Lung (tissue), 11 donors: ENCODE measurements at regions not wholly inside any gene's neighbourhood (a gene's known extent, or its start where the extent isn't known, plus 50 kb on each side); places are given as distances from the start of the nearest gene placed in this dataset.

ENCODE experiments used
- ATAC-seq: fragments of 200-7000 bp; cut with Tn5 transposase; one replicate; pipeline ENCODE4 v1.9.1; 2020; ENCODE audit warnings: moderate number of reproducible peaks; ENCODE audit not compliant: insufficient read depth, low FRiP score
- DNase-seq, 3 donors: peaks; one replicate each; pipeline ENCODE4 v3.0.0-alpha.2; 2013 to 2017
- H3K27ac ChIP-seq, 2 donors: one replicate each; pipeline ENCODE4 v1.5.1; 2013; ENCODE audit warnings: mild to moderate bottlenecking in 2 of 2, moderate library complexity in 2 of 2, control low read depth in 1 of 2, inconsistent platforms in 1 of 2, low read depth in 1 of 2, low read length in 1 of 2
- H3K27me3 ChIP-seq, 3 donors: one replicate each; pipeline ENCODE4 v1.5.1; 2013; ENCODE audit warnings: low read length in 2 of 3; ENCODE audit not compliant: control insufficient read depth in 3 of 3, insufficient read depth in 3 of 3
- H3K36me3 ChIP-seq, 4 donors: one replicate each; pipeline ENCODE4 v1.5.1; 2013; ENCODE audit warnings: low read length in 4 of 4, mild to moderate bottlenecking in 1 of 4, moderate library complexity in 1 of 4; ENCODE audit not compliant: control insufficient read depth in 4 of 4, insufficient read depth in 4 of 4
- H3K4me1 ChIP-seq, 5 donors: one replicate each; pipeline ENCODE4 v1.5.1; 2013; ENCODE audit warnings: low read length in 5 of 5, mild to moderate bottlenecking in 2 of 5, moderate library complexity in 1 of 5; ENCODE audit not compliant: control insufficient read depth in 5 of 5, insufficient read depth in 5 of 5
- H3K4me3 ChIP-seq: one replicate; pipeline ENCODE4 v1.5.1; 2013; ENCODE audit warnings: mild to moderate bottlenecking, control low read depth, moderate library complexity
- H3K9ac ChIP-seq, 2 donors: one replicate each; pipeline ENCODE4 v1.5.1; 2013; ENCODE audit warnings: low read length in 2 of 2, control low read depth in 1 of 2; ENCODE audit not compliant: insufficient read depth in 1 of 2
- H3K9me3 ChIP-seq, 4 donors: one replicate each; pipeline ENCODE4 v1.5.1; 2013; ENCODE audit warnings: low read length in 3 of 4, mild to moderate bottlenecking in 1 of 4, moderate library complexity in 1 of 4; ENCODE audit not compliant: control insufficient read depth in 4 of 4, insufficient read depth in 3 of 4
- CTCF ChIP-seq: IDR thresholded peaks from 2 replicates; pipeline ENCODE4 v1.5.1; 2012; ENCODE audit warnings: mild to moderate bottlenecking; ENCODE audit errors: control extremely low read depth, extremely low read depth
- WGBS, 2 donors: extraction: QIAGEN DNeasy Blood & Tissue Kit; methylation state at CpG; one replicate each; pipeline ENCODE4 v1.1.7; 2013; 5-methylcytosine and 5-hydroxymethylcytosine counted together
- donor health status: control.
- donor health status: control.
- donor health status: Bipolar disorder and iron deficiency.
- donor health status: healthy.
- donor health status: DM: yes; HTN: yes; CAD: no.

- Histone ChIP-seq H3K4me1 (no peaks in the 10 kb centered on the region), H3K27me3 (no peaks in the 10 kb centered on the region), H3K27ac (no peak overlapping the region), H3K9ac (no peak overlapping the region), H3K9me3 (no peaks in the 10 kb centered on the region), H3K4me3 (no peak overlapping the region), H3K36me3 (no peaks in the 10 kb centered on the region)
- DNase-seq, result no peak
- 95 to 96% methylated on average over 10 of the region's 10 CpGs for WGBS, 2 donors
- no peak for TF ChIP-seq CTCF
- ATAC-seq, result no peak
These were observed 616.3 kb upstream of the MAN1A1 start for GRCh38 chr6:119965900-119966299.

- ATAC-seq, result no peak
- Histone ChIP-seq H3K9me3 (no peaks in the 10 kb centered on the region), H3K4me3 (no peak overlapping the region), H3K36me3 (no peaks in the 10 kb centered on the region), H3K27me3 (no peaks in the 10 kb centered on the region), H3K9ac (no peak overlapping the region), H3K27ac (no peak overlapping the region), H3K4me1 (no peaks in the 10 kb centered on the region)
- no peak for DNase-seq
- 57 to 59% methylated on average over 1 of the region's 1 CpG for whole genome bisulfite sequencing, 2 donors
- TF ChIP-seq CTCF, result no peak
These were observed 615.4 kb upstream of the MAN1A1 start for GRCh38 chr6:119965008-119965407.

GRCh38 chr6:119962505-119962904 is 612.9 kb upstream of the MAN1A1 start:
- ATAC-seq (no peak), DNase-seq (no peak)
- no peak overlapping the region for H3K27ac ChIP-seq
- H3K4me3 ChIP-seq, result no peak overlapping the region
- TF ChIP-seq CTCF, result no peak
- 74 to 89% methylated on average over 2 of the region's 2 CpGs for WGBS, 2 donors
- no peak overlapping the region for H3K9ac ChIP-seq
- no peaks in the 10 kb centered on the region for H3K9me3 ChIP-seq
- no peaks in the 10 kb centered on the region for H3K27me3 ChIP-seq
- H3K4me1 ChIP-seq, result no peaks in the 10 kb centered on the region
- no peaks in the 10 kb centered on the region for H3K36me3 ChIP-seq

- H3K9ac ChIP-seq, result no peak overlapping the region
- no peaks in the 10 kb centered on the region for H3K4me1 ChIP-seq
- no peaks in the 10 kb centered on the region for H3K36me3 ChIP-seq
- H3K4me3 ChIP-seq, result no peak overlapping the region
- TF ChIP-seq CTCF, result no peak
- no peaks in the 10 kb centered on the region for H3K27me3 ChIP-seq
- H3K27ac ChIP-seq, result no peak overlapping the region
- no peaks in the 10 kb centered on the region for H3K9me3 ChIP-seq
- ATAC-seq (no peak), DNase-seq (no peak)
- 94 to 97% methylated on average over 2 of the region's 2 CpGs for WGBS, 2 donors
These were observed 611.9 kb upstream of the MAN1A1 start for GRCh38 chr6:119961450-119961849.
